HG02970 (cell line): ENCODE measurements at regions not wholly inside any gene's neighbourhood (a gene's known extent, or its start where the extent isn't known, plus 50 kb on each side); places are given as distances from the start of the nearest gene placed in this dataset.
"Not testable (repeated sequence)": the region's sequence is repeated elsewhere in the genome, so short reads cannot be mapped to it uniquely, and the experiment has no call there.

ENCODE experiments used
- ATAC-seq: cut with Tn5 transposase; IDR thresholded peaks from one replicate; pipeline ENCODE4 v1.9.1; 2021; ENCODE audit warnings: mild to moderate bottlenecking, moderate library complexity, moderate number of reproducible peaks; ENCODE audit not compliant: unreplicated experiment, low FRiP score

- ATAC-seq: no peak
Measured at GRCh38 chr15:95679847-95680582, 650.5 kb upstream of the NR2F2 start.

GRCh38 chr15:95680728-95681127 lies 649.8 kb upstream of the NR2F2 start:
- no peak for ATAC-seq

GRCh38 chr15:95681836-95682544 lies 648.5 kb upstream of the NR2F2 start:
- ATAC-seq: no peak

GRCh38 chr15:95684126-95684525 lies 646.4 kb upstream of the NR2F2 start:
- no peak for ATAC-seq

- no peak for ATAC-seq
Measured at GRCh38 chr15:95684693-95685115, 645.8 kb upstream of the NR2F2 start.

GRCh38 chr15:95687061-95687460 lies 643.4 kb upstream of the NR2F2 start:
- no peak for ATAC-seq

GRCh38 chr15:95687686-95688085 lies 642.8 kb upstream of the NR2F2 start:
- ATAC-seq: no peak

- ATAC-seq: no peak
Measured at GRCh38 chr15:95690631-95691340, 639.7 kb upstream of the NR2F2 start.

GRCh38 chr15:95693917-95694316 lies 636.6 kb upstream of the NR2F2 start:
- no peak for ATAC-seq

GRCh38 chr15:95698230-95698629 lies 632.3 kb upstream of the NR2F2 start:
- no peak for ATAC-seq

GRCh38 chr15:95698951-95699350 lies 631.5 kb upstream of the NR2F2 start:
- ATAC-seq: no peak

- ATAC-seq: no peak
Measured at GRCh38 chr15:95699578-95699977, 630.9 kb upstream of the NR2F2 start.

- not testable (repeated sequence) for ATAC-seq
Measured at GRCh38 chr15:95700692-95701091, 629.8 kb upstream of the NR2F2 start.

GRCh38 chr15:95701410-95701809 lies 629.1 kb upstream of the NR2F2 start:
- no peak for ATAC-seq

GRCh38 chr15:95709959-95710695 lies 620.4 kb upstream of the NR2F2 start:
- no peak for ATAC-seq

GRCh38 chr15:95712785-95713184 lies 617.7 kb upstream of the NR2F2 start:
- ATAC-seq: no peak

GRCh38 chr15:95713324-95713723 lies 617.2 kb upstream of the NR2F2 start:
- no peak for ATAC-seq

GRCh38 chr15:95715116-95715903 lies 615.2 kb upstream of the NR2F2 start:
- ATAC-seq: no peak

GRCh38 chr15:95715906-95716656 lies 614.4 kb upstream of the NR2F2 start:
- ATAC-seq: no peak
